ENCODE measurements at regions not wholly inside any gene's neighbourhood (a gene's known extent, or its start where the extent isn't known, plus 50 kb on each side); places are given as distances from the start of the nearest gene placed in this dataset.

DNA sequence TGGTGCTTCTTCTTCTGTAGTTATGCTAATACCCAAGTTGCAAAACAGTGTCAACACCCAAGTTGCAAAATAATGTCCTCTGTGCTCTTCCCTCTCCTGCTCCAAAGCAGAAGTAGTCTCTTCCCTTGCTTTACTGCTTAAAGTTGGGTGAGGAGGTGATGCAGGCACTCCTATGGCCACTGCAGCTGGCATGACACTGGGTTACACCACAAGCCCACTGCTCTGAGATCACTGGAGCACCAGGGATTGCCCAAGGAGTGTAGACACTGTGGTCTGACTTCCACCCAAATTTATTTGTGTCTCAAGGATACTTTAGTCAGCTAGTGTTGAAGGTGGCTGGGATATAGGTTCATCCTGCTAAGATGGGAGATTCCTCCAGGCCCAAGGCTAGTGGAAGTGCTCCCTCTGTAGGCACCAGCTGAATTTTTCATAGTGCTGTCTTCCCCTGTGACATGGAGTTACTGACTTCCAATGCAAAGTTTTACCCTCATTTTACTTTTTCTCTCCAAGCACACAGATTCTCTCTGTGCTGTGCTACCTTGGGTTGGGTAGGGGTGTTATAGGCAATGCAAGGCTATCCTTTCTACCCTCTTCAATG lies 196.2 kb upstream of the TENT5D start:
- DNase-seq, result no peak

DNA sequence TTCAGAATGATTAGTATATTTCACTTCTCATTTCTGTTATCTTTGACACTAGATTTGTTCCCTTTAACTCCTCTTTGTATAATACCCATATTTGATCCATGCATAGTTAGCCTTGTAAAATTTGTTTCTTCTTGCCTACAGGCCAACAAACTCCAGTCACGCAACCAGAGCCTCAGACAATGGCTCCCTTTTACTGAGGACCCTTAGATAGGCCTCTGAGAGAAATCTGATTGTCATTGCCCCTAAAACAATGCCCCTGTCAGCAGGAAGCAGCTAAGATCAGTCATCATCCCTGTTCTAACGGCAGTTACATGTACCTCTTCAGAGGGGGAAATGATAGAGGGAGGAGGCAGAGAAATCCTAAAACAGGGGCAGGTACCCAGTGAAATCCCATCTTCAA lies 190.6 kb upstream of the TENT5D start:
- Histone ChIP-seq H3K4me3 (ENCODE audit: low read depth, low read length) (no peak overlapping the region), H3K27me3 (ENCODE audit: insufficient read depth, low read depth, severe bottlenecking) (peaks cover 16% of the 10 kb centered on the region), H3K36me3 (no peaks in the 10 kb centered on the region), H3K27ac (no peak overlapping the region), H3K9me3 (ENCODE audit: severe bottlenecking) (no peaks in the 10 kb centered on the region)
- no peak for TF ChIP-seq CTCF (IDR thresholded peaks at IDR 0.05; ENCODE audit: low read depth, low read length)
- DNase-seq, result no peak

More for the DNA sequence above, 196.2 kb upstream of the TENT5D start:
- H3K27ac ChIP-seq, result no peak overlapping the region
- TF ChIP-seq CTCF (IDR thresholded peaks at IDR 0.05; ENCODE audit: low read depth, low read length), result 0 out of 2 replicates have a peak, but pooled peaks have one; percentile 18
- no peaks in the 10 kb centered on the region for H3K27me3 ChIP-seq (ENCODE audit: insufficient read depth, low read depth, severe bottlenecking)
- no peaks in the 10 kb centered on the region for H3K9me3 ChIP-seq (ENCODE audit: severe bottlenecking)
- H3K4me3 ChIP-seq (ENCODE audit: low read depth, low read length), result no peak overlapping the region
- no peaks in the 10 kb centered on the region for H3K36me3 ChIP-seq

- DNase-seq, result no peak
- Histone ChIP-seq H3K36me3 (no peaks in the 10 kb centered on the region), H3K4me3 (ENCODE audit: low read depth, low read length) (no peak overlapping the region), H3K9me3 (ENCODE audit: severe bottlenecking) (no peaks in the 10 kb centered on the region), H3K27ac (no peak overlapping the region), H3K27me3 (ENCODE audit: insufficient read depth, low read depth, severe bottlenecking) (peaks cover 18% of the 10 kb centered on the region)
- no peak for TF ChIP-seq CTCF (IDR thresholded peaks at IDR 0.05; ENCODE audit: low read depth, low read length)
Measured at GRCh38 chrX:80237072-80237471, 183.2 kb upstream of the TENT5D start.

GRCh38 chrX:80246271-80246670 lies 174.0 kb upstream of the TENT5D start:
- H3K27me3 ChIP-seq (ENCODE audit: insufficient read depth, low read depth, severe bottlenecking), result peaks cover 30% of the 10 kb centered on the region
- TF ChIP-seq CTCF (IDR thresholded peaks at IDR 0.05; ENCODE audit: low read depth, low read length), result no peak
- no peak overlapping the region for H3K27ac ChIP-seq
- DNase-seq, result no peak
- H3K9me3 ChIP-seq (ENCODE audit: severe bottlenecking), result no peaks in the 10 kb centered on the region
- no peaks in the 10 kb centered on the region for H3K36me3 ChIP-seq
- H3K4me3 ChIP-seq (ENCODE audit: low read depth, low read length), result no peak overlapping the region

GRCh38 chrX:80266287-80266686 lies 154.0 kb upstream of the TENT5D start:
- H3K36me3 ChIP-seq, result no peaks in the 10 kb centered on the region
- H3K27ac ChIP-seq, result no peak overlapping the region
- H3K4me3 ChIP-seq (ENCODE audit: low read depth, low read length), result no peak overlapping the region
- H3K27me3 ChIP-seq (ENCODE audit: insufficient read depth, low read depth, severe bottlenecking), result peaks cover 8% of the 10 kb centered on the region
- no peaks in the 10 kb centered on the region for H3K9me3 ChIP-seq (ENCODE audit: severe bottlenecking)
- TF ChIP-seq CTCF (IDR thresholded peaks at IDR 0.05; ENCODE audit: low read depth, low read length), result no peak
- DNase-seq, result no peak

DNA sequence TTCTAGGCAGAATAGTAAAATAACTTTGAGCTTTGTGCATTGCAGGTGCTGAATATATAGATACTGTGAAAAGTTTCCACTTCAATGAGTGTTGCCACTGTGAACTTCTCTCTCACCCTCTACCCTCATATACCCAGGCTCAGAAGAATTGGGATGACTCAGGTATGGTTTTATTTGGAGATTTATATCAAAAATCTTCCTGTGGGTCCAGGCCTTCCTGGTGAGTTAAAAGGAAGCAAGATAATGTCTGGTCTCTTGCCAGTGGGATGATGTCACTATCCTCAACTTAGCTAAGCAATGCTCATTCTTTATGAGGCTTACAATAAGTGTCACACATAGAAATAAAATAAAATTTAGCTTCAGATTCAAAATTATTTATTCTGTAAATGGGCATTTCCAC lies 153.3 kb upstream of the TENT5D start:
- peaks cover 8% of the 10 kb centered on the region for H3K27me3 ChIP-seq (ENCODE audit: insufficient read depth, low read depth, severe bottlenecking)
- no peak overlapping the region for H3K4me3 ChIP-seq (ENCODE audit: low read depth, low read length)
- no peak overlapping the region for H3K27ac ChIP-seq
- TF ChIP-seq CTCF (IDR thresholded peaks at IDR 0.05; ENCODE audit: low read depth, low read length), result no peak
- no peaks in the 10 kb centered on the region for H3K36me3 ChIP-seq
- no peaks in the 10 kb centered on the region for H3K9me3 ChIP-seq (ENCODE audit: severe bottlenecking)
- no peak for DNase-seq
